GM13977 (cell line): ENCODE measurements at regions not wholly inside any gene's neighbourhood (a gene's known extent, or its start where the extent isn't known, plus 50 kb on each side); places are given as distances from the start of the nearest gene placed in this dataset.

Experiments
- DNase-seq: peaks from one replicate; pipeline ENCODE4 v3.0.0; 2012; ENCODE audit warnings: low spot score
- in situ Hi-C: fragments of 300-500 bp; cut with MboI; formaldehyde crosslinking; loops from one replicate; pipeline ENCODE4 v1.12.0; 2022; ENCODE audit warnings: low sequenced_read_pairs, low pct_unique_long_range_greater_than_20kb, mixed read lengths, inconsistent platforms; ENCODE audit not compliant: unreplicated experiment
- TF ChIP-seq, protein P1 (sequence below): IDR thresholded peaks from 2 replicates; pipeline ENCODE4 v1.5.1; 2012; ENCODE audit warnings: mild to moderate bottlenecking, control low read depth; ENCODE audit not compliant: insufficient read depth; ENCODE audit errors: extremely low read depth, missing control alignments

DNA sequence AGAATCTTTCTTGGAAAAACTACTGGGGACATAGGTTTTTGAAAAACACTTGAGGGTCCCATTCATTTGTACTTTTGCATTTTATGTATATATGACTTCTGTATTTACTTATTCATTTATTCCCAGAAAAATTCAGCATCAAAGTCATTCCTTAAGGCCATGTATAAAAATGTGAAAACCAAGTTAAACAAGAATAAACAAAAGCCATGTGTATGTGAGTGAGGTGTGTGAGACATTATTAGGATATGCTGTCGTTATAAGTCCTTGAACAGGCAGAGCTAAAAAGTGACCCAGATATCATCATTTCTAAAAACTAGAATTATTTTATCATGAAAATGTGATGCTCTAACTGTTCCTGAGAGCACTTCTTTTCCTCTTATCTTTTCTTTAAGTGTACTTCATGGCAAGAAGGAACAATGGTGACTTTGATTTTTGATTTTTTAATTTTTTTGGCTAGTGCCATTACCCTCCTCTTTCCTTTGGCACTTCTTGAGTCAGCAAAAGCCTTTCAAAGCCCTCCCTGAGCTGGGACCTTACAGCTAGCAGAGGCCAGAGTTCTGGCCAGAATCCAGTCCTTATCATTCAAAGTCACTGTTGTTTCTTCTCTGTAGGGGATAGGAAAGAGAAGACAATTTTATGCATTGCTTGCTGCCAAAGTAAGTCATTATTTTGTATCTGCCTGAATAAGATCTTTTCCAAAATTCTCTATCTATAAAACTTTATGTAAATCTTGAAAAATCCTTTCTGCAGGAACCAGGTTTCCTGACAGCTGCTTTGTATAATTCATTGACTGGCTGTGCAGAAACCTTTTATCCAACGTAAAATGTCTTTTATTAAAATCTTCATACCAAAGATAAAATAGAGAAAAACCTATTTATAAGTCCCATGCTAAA is 419.7 kb upstream of the PRICKLE1 start:
- in situ Hi-C loops: no loop called here
- TF ChIP-seq, protein P1, sequence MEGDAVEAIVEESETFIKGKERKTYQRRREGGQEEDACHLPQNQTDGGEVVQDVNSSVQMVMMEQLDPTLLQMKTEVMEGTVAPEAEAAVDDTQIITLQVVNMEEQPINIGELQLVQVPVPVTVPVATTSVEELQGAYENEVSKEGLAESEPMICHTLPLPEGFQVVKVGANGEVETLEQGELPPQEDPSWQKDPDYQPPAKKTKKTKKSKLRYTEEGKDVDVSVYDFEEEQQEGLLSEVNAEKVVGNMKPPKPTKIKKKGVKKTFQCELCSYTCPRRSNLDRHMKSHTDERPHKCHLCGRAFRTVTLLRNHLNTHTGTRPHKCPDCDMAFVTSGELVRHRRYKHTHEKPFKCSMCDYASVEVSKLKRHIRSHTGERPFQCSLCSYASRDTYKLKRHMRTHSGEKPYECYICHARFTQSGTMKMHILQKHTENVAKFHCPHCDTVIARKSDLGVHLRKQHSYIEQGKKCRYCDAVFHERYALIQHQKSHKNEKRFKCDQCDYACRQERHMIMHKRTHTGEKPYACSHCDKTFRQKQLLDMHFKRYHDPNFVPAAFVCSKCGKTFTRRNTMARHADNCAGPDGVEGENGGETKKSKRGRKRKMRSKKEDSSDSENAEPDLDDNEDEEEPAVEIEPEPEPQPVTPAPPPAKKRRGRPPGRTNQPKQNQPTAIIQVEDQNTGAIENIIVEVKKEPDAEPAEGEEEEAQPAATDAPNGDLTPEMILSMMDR: no peak
- no peak for DNase-seq

DNA sequence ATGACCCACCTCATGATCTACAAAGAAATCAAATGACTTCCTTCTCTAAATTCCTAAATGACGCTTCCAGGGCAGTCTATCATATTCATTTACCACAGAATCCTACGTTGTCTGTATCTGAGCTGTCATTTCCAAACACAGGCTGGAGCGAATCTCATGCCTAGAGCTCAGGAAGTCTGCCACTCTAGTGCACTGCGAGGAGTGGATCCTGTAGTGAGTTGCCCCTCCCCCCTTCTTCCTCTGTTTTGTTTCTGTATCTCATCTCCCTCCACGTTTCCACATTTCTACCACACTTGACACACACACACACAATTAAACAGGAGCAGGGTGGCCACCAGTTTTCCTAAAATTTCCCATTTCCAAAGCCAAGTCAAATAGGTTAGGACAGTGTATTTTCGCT is 415.4 kb upstream of the PRICKLE1 start:
- TF ChIP-seq, protein P1: no peak

DNA sequence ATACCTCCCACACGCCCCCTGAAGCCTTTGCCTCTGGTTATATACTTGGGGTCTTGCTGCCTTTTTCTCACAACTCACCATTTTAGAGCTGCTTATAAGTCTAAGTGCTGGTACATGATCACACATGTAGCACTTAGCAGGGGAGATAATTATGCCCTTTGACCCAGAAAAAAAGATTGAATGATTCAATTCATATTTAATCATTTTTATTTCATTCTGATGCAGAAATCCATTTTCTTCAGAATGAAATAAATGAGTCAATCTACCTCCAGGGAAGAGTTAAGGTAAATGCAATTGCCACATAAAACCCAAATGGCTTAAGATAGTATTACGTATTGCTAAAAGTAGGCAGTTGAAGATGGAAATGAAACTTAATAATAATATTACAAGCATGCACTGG is 414.6 kb upstream of the PRICKLE1 start:
- TF ChIP-seq, protein P1: no peak
- in situ Hi-C loops: no loop called here
- no peak for DNase-seq

More for the DNA sequence above, 415.4 kb upstream of the PRICKLE1 start:
- in situ Hi-C loops: no loop called here
- DNase-seq: no peak

DNA sequence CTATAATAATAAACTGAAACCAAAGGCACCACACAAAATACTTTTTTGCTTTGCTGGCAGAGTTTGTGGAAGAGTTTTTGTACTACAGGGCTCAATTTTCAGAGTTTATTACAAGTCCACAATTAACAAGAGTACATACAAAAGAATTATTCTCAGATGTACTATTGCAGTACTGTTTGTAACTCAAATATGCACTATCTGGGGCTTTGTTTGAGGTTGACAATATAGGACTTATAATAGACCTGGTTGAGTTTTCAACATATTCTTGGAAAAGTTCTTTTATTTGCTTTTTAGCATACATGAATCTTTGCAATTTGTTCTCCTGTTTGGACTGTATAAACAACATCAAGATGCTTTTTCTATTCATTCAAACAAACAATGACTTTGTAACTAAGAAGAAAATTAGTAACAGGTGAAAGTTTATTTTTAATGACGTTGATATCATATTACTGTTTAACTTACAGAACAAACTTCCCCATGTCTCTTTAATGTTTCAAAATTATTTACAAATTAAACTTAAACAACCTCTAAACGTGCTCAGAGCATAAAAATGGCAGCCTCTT is 407.4 kb upstream of the PRICKLE1 start:
- in situ Hi-C loops: no loop called here
- no peak for DNase-seq
- TF ChIP-seq, protein P1: no peak

DNA sequence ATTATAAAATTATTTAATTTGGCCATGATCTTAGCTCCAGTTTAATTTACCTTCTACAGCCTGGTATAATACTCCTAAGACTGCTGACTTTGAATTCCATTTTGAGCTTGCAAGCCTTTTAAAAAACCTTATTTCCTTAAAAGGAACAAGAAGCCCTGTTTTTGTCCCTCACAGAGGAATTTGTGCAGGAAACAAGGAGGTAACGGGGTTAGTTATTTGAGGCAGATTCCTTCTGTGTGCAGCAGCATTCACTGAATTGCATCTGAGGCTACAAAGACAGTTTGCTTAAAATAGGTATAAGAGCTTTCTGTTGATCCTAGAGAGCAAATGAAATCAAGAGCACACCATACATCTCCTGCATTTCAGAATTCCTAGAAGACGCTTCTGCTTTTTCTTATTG is 403.3 kb upstream of the PRICKLE1 start:
- in situ Hi-C loops: no loop called here
- TF ChIP-seq, protein P1: no peak
- DNase-seq: no peak

DNA sequence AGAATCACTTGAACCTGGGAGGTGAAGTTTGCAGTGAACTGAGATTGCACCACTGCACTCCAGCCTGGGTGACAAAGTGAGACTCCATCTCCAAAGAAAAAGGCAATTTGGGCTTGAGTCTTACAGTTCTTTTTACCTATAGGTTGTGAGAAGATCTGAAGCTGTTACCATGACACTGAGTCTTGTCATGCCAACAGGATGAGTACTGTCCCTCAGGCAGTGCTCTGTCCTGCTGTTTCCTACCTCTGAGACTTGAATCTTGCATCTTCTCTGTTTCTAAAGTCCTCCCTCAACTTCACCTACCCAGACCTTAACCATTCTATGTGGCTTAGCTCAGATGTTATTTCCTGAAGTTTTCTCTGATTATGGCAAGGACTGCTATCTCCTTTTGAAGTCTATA is 400.8 kb upstream of the PRICKLE1 start:
- TF ChIP-seq, protein P1: no peak
- in situ Hi-C loops: no loop called here
- no peak for DNase-seq
